ENCODE measurements at regions not wholly inside any gene's neighbourhood (a gene's known extent, or its start where the extent isn't known, plus 50 kb on each side); places are given as distances from the start of the nearest gene placed in this dataset.

DNA sequence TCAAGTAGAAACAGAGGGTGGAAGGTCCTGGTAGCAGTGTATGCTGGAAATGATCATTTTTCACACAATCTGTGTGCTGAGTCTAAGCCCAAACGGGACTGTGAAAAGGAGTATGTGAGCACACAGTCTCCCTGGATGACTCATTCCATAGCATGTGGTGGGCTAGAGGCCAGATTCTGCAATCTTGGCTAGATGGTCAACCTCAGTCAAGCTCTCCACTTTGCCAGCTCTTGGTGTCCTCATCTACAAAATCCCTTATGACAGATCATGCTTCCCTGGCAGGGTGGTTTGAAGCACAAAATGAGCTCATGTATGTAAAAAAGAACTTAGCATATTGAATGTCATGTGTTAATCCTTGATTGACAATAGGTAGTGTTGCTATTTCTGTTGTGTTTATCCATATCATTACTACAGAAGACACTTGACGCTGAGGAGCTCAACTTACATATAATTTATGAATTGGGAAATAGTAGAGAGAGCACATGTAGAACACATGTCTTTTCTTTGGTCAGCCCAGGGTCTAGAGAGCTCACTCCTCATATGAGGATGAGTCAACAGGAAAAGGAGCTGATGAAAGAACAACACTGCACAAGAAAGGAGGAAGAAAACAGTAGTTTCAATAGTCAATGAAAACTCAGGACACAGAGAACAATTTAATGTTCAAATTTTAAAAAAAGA is 517.5 kb downstream of the BCL11B start:
- Mint-ChIP-seq H3K4me1 (peaks cover 0 to 2% (median 0%) of the 10 kb centered on the region in 3 donors), H3K4me3 (no peak overlapping the region), H3K27ac (no peak overlapping the region), H3K9me3 (peaks cover 7 to 13% (median 10%) of the 10 kb centered on the region in 3 donors), H3K36me3 (no peaks in the 10 kb centered on the region), H3K27me3 (peaks cover 0 to under 1% of the 10 kb centered on the region in 2 donors)
- H3K4me1 ChIP-seq (ENCODE audit: control insufficient read depth in 1 of 2, extremely low read depth in 1 of 2, insufficient read depth in 2 of 2, low read length in 2 of 2) = no peaks in the 10 kb centered on the region
- DNase-seq (no peak), ATAC-seq (replicated peaks in 1 of 4) (no peak)
- no CpG with 5 or more reads among the region's 2 CpGs for WGBS (ENCODE audit: insufficient coverage)
- no peaks in the 10 kb centered on the region for H3K27me3 ChIP-seq (replicated peaks in 1 of 2; ENCODE audit: control insufficient read depth in 2 of 2, extremely low read depth in 1 of 2, insufficient read depth in 2 of 2, low read length in 1 of 2)
- peaks cover 4% of the 10 kb centered on the region for H3K9me3 ChIP-seq
- ChIA-PET POLR2A (interaction anchor here in 1 of 2 donors (0.6 kb wide), 1 partner anchor 1032 kb away, joined by 3 read pairs; no protein-coding TSS in a partner anchor), CTCF (interaction anchor here in 1 of 2 donors (0.6 kb wide), 1 partner anchor 38 kb away, joined by 3 read pairs; no protein-coding TSS in a partner anchor)
- H3K36me3 ChIP-seq (ENCODE audit: control insufficient read depth in 2 of 2, extremely low read depth in 1 of 2, insufficient read depth in 1 of 2, low read length in 1 of 2) = no peaks in the 10 kb centered on the region
- H3K27ac ChIP-seq (ENCODE audit: low read length) = no peak overlapping the region
- H3K4me3 ChIP-seq (ENCODE audit: control insufficient read depth in 1 of 2, extremely low read depth in 1 of 2, low read length in 1 of 2) = no peak overlapping the region

DNA sequence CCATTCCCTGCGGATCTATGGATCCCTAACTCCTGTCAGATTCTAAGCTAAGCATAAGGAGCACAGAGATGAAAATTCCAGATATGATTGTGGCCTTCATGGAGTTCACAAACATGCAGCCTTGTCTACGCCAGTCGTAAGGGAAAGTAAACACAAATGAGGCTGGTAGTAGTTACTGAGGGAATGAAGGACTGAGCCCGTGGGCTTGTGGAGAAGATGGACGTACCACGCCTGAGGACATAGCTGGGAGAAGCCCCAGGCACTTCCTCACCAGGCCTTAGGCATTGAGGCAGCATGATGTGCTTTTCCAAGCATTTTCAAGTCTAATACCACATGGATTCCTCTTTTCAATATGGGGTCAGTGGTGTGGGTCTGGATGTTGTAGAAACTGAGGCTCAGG is 515.2 kb downstream of the BCL11B start:
- Mint-ChIP-seq H3K27ac (no peak overlapping the region), H3K4me1 (peaks cover 0 to 2% (median 0%) of the 10 kb centered on the region in 3 donors), H3K9me3 (peaks cover 7 to 13% (median 10%) of the 10 kb centered on the region in 3 donors), H3K36me3 (no peaks in the 10 kb centered on the region), H3K27me3 (peaks cover 0 to 7% of the 10 kb centered on the region in 2 donors), H3K4me3 (no peak overlapping the region)
- no peak for ATAC-seq (replicated peaks in 1 of 4)
- ChIA-PET CTCF (no interaction called here), POLR2A (no interaction called here)
- 86% methylated on average over 4 of the region's 6 CpGs for WGBS (ENCODE audit: insufficient coverage)
- no peak for DNase-seq
- Histone ChIP-seq H3K27me3 (replicated peaks in 1 of 2; ENCODE audit: control insufficient read depth in 2 of 2, extremely low read depth in 1 of 2, insufficient read depth in 2 of 2, low read length in 1 of 2) (peaks cover 0 to 9% of the 10 kb centered on the region in 2 experiments), H3K36me3 (ENCODE audit: control insufficient read depth in 2 of 2, extremely low read depth in 1 of 2, insufficient read depth in 1 of 2, low read length in 1 of 2) (no peaks in the 10 kb centered on the region), H3K4me1 (ENCODE audit: control insufficient read depth in 1 of 2, extremely low read depth in 1 of 2, insufficient read depth in 2 of 2, low read length in 2 of 2) (no peaks in the 10 kb centered on the region), H3K4me3 (ENCODE audit: control insufficient read depth in 1 of 2, extremely low read depth in 1 of 2, low read length in 1 of 2) (no peak overlapping the region), H3K27ac (ENCODE audit: low read length) (no peak overlapping the region), H3K9me3 (peaks cover 4% of the 10 kb centered on the region)

GRCh38 chr14:98758440-98758839 is 513.6 kb downstream of the BCL11B start:
- Histone ChIP-seq H3K27me3 (replicated peaks in 1 of 2; ENCODE audit: control insufficient read depth in 2 of 2, extremely low read depth in 1 of 2, insufficient read depth in 2 of 2, low read length in 1 of 2) (peaks cover 0 to 9% of the 10 kb centered on the region in 2 experiments), H3K36me3 (ENCODE audit: control insufficient read depth in 2 of 2, extremely low read depth in 1 of 2, insufficient read depth in 1 of 2, low read length in 1 of 2) (no peaks in the 10 kb centered on the region), H3K4me3 (ENCODE audit: control insufficient read depth in 1 of 2, extremely low read depth in 1 of 2, low read length in 1 of 2) (no peak overlapping the region), H3K27ac (ENCODE audit: low read length) (no peak overlapping the region), H3K4me1 (ENCODE audit: control insufficient read depth in 1 of 2, extremely low read depth in 1 of 2, insufficient read depth in 2 of 2, low read length in 2 of 2) (no peaks in the 10 kb centered on the region), H3K9me3 (peaks cover 4% of the 10 kb centered on the region)
- Mint-ChIP-seq H3K9me3 (peaks cover 14 to 24% (median 17%) of the 10 kb centered on the region in 3 donors), H3K27me3 (peaks cover 0 to 7% of the 10 kb centered on the region in 2 donors), H3K4me1 (peaks cover 0 to 2% (median 0%) of the 10 kb centered on the region in 3 donors), H3K36me3 (no peaks in the 10 kb centered on the region), H3K4me3 (no peak overlapping the region), H3K27ac (no peak overlapping the region)
- ATAC-seq (replicated peaks in 1 of 4) = no peak
- CTCF ChIA-PET = no interaction called here
- no CpG with 5 or more reads among the region's 1 CpG for WGBS (ENCODE audit: insufficient coverage)
- DNase-seq = no peak
- POLR2A ChIA-PET = no interaction called here

DNA sequence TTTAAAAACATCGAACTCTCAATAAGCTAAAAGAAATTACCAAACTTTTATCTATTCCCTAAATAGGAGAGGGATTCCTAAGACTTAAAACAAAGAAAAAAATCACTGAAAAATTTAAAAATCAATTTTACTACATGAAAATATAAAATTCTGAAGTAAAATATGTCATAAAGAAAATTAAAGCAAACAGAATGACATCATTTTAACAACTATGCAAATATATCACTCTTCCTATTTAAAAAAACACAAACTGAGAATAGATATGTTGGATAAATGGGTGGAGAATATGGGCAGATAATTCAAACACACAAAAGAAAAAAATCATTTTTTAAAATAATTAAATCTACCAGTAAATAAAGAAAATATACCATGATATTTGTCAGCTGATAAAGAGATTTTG is 510.0 kb downstream of the BCL11B start:
- no peaks in the 10 kb centered on the region for H3K36me3 ChIP-seq (ENCODE audit: control insufficient read depth in 2 of 2, extremely low read depth in 1 of 2, insufficient read depth in 1 of 2, low read length in 1 of 2)
- Mint-ChIP-seq H3K27ac (no peak overlapping the region), H3K4me1 (peaks cover 0 to 7% (median 3%) of the 10 kb centered on the region in 3 donors), H3K27me3 (peaks cover 0 to 7% of the 10 kb centered on the region in 2 donors), H3K4me3 (no peak overlapping the region), H3K36me3 (peaks cover 3% of the 10 kb centered on the region), H3K9me3 (peaks cover 7 to 21% (median 11%) of the 10 kb centered on the region in 3 donors)
- H3K4me1 ChIP-seq (ENCODE audit: control insufficient read depth in 1 of 2, extremely low read depth in 1 of 2, insufficient read depth in 2 of 2, low read length in 2 of 2) = no peaks in the 10 kb centered on the region
- peaks cover 0 to 9% of the 10 kb centered on the region in 2 experiments for H3K27me3 ChIP-seq (replicated peaks in 1 of 2; ENCODE audit: control insufficient read depth in 2 of 2, extremely low read depth in 1 of 2, insufficient read depth in 2 of 2, low read length in 1 of 2)
- DNase-seq (no peak), ATAC-seq (replicated peaks in 1 of 4) (no peak)
- no CpG with 5 or more reads among the region's 1 CpG for WGBS (ENCODE audit: insufficient coverage)
- no peak overlapping the region for H3K27ac ChIP-seq (ENCODE audit: low read length)
- peaks cover 5% of the 10 kb centered on the region for H3K9me3 ChIP-seq
- H3K4me3 ChIP-seq (ENCODE audit: control insufficient read depth in 1 of 2, extremely low read depth in 1 of 2, low read length in 1 of 2) = no peak overlapping the region
- POLR2A ChIA-PET = no interaction called here
- CTCF ChIA-PET = no interaction called here

GRCh38 chr14:98766818-98767217 is 505.2 kb downstream of the BCL11B start:
- no peak overlapping the region for H3K27ac Mint-ChIP-seq
- no peak overlapping the region for H3K4me3 Mint-ChIP-seq
- ATAC-seq (replicated peaks in 1 of 4) (no peak), DNase-seq (no peak)
- no peak overlapping the region for H3K27ac ChIP-seq (ENCODE audit: low read length)
- no peaks in the 10 kb centered on the region for H3K27me3 ChIP-seq (replicated peaks in 1 of 2; ENCODE audit: control insufficient read depth in 2 of 2, extremely low read depth in 1 of 2, insufficient read depth in 2 of 2, low read length in 1 of 2)
- WGBS (ENCODE audit: insufficient coverage) = no CpG with 5 or more reads among the region's 4 CpGs
- no peak overlapping the region for H3K4me3 ChIP-seq (ENCODE audit: control insufficient read depth in 1 of 2, extremely low read depth in 1 of 2, low read length in 1 of 2)
- H3K4me1 Mint-ChIP-seq = peaks cover 0 to 7% (median 3%) of the 10 kb centered on the region in 3 donors
- H3K9me3 ChIP-seq = peaks cover 5% of the 10 kb centered on the region
- ChIA-PET POLR2A (interaction anchor here in 1 of 2 donors (0.6 kb wide), 1 partner anchor 1516 kb away, joined by 4 read pairs; no protein-coding TSS in a partner anchor), CTCF (no interaction called here)
- H3K36me3 ChIP-seq (ENCODE audit: control insufficient read depth in 2 of 2, extremely low read depth in 1 of 2, insufficient read depth in 1 of 2, low read length in 1 of 2) = no peaks in the 10 kb centered on the region
- H3K9me3 Mint-ChIP-seq = peaks cover 7 to 21% (median 11%) of the 10 kb centered on the region in 3 donors
- H3K36me3 Mint-ChIP-seq = peaks cover 3% of the 10 kb centered on the region
- H3K4me1 ChIP-seq (ENCODE audit: control insufficient read depth in 1 of 2, extremely low read depth in 1 of 2, insufficient read depth in 2 of 2, low read length in 2 of 2) = no peaks in the 10 kb centered on the region
- H3K27me3 Mint-ChIP-seq = no peaks in the 10 kb centered on the region

GRCh38 chr14:98769326-98769725 is 502.7 kb downstream of the BCL11B start:
- no peak overlapping the region for H3K27ac ChIP-seq (ENCODE audit: low read length)
- Mint-ChIP-seq H3K9me3 (peaks cover 0 to 4% (median 3%) of the 10 kb centered on the region in 3 donors), H3K27ac (no peak overlapping the region), H3K36me3 (peaks cover 3% of the 10 kb centered on the region), H3K4me3 (no peak overlapping the region), H3K27me3 (no peaks in the 10 kb centered on the region), H3K4me1 (peaks cover 0 to 7% (median 3%) of the 10 kb centered on the region in 3 donors)
- H3K36me3 ChIP-seq (ENCODE audit: control insufficient read depth in 2 of 2, extremely low read depth in 1 of 2, insufficient read depth in 1 of 2, low read length in 1 of 2) = no peaks in the 10 kb centered on the region
- ChIA-PET CTCF (no interaction called here), POLR2A (no interaction called here)
- no peak overlapping the region for H3K4me3 ChIP-seq (ENCODE audit: control insufficient read depth in 1 of 2, extremely low read depth in 1 of 2, low read length in 1 of 2)
- 86% methylated on average over 10 of the region's 10 CpGs for WGBS (ENCODE audit: insufficient coverage)
- DNase-seq (no peak), ATAC-seq (replicated peaks in 1 of 4) (no peak)
- no peaks in the 10 kb centered on the region for H3K27me3 ChIP-seq (replicated peaks in 1 of 2; ENCODE audit: control insufficient read depth in 2 of 2, extremely low read depth in 1 of 2, insufficient read depth in 2 of 2, low read length in 1 of 2)
- no peaks in the 10 kb centered on the region for H3K4me1 ChIP-seq (ENCODE audit: control insufficient read depth in 1 of 2, extremely low read depth in 1 of 2, insufficient read depth in 2 of 2, low read length in 2 of 2)
- no peaks in the 10 kb centered on the region for H3K9me3 ChIP-seq
